GM08714 (cell line): ENCODE measurements at regions not wholly inside any gene's neighbourhood (a gene's known extent, or its start where the extent isn't known, plus 50 kb on each side); places are given as distances from the start of the nearest gene placed in this dataset.

ENCODE experiments used
- H3K4me3 ChIP-seq: fragments of 200-500 bp; sonication (Bioruptor generic); 2 replicates; pipeline ENCODE4 v1.5.1; 2014; ENCODE audit warnings: mild to moderate bottlenecking, low read length, inconsistent platforms
- ZNF274 ChIP-seq: IDR thresholded peaks from 2 replicates; pipeline ENCODE4 v1.6.1; 2012; ENCODE audit warnings: mild to moderate bottlenecking, low read depth, low read length

- H3K4me3 ChIP-seq: no peak overlapping the region
- TF ChIP-seq ZNF274: no peak
Measured at GRCh38 chr20:50395914-50396488, 114.2 kb upstream of the PTPN1 start.

- H3K4me3 ChIP-seq: no peak overlapping the region
- TF ChIP-seq ZNF274: no peak
Measured at GRCh38 chr20:50396623-50397022, 113.6 kb upstream of the PTPN1 start.

GRCh38 chr20:50397058-50397457 is 113.1 kb upstream of the PTPN1 start:
- no peak overlapping the region for H3K4me3 ChIP-seq
- no peak for TF ChIP-seq ZNF274

- TF ChIP-seq ZNF274: no peak
- H3K4me3 ChIP-seq: no peak overlapping the region
Measured at GRCh38 chr20:50398064-50398463, 112.1 kb upstream of the PTPN1 start.

GRCh38 chr20:50398471-50398820 is 111.7 kb upstream of the PTPN1 start:
- TF ChIP-seq ZNF274: no peak
- H3K4me3 ChIP-seq: no peak overlapping the region

DNA sequence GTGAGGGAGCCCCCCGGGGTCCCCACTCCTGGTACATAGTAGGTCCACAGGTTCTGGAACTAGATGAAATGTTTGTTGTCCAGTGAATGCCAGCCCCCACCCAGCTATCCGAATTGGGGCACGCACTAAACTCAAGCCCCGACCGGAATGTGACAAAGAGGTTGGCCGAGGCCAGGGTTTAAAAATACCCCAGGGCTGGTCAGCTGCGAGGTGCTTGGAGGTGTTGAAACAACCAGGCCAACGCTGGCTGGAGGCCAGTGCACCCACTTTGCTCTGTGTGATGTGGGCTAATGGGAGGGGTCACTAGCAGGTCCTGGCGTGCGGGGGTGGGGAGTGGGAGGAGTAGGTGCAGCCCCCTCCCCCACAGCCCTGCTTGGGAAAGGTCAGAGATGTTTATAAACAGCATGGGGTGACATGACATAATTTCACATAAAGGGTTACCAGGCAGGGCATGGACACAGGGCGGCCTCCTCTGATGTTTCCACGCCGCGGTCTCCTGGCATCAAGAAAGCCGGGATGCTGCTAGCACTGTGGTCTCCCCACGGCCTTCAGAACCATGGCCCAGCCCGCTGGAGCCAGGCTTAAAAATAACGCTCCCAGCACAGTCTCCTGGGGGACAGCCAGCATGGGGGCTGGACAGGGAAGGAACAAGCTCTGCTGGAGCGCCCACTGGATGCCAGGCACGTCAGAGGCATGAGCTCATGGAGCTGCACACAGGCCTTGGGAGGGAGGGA is 111.2 kb upstream of the PTPN1 start:
- TF ChIP-seq ZNF274: no peak
- no peak overlapping the region for H3K4me3 ChIP-seq

- no peak for TF ChIP-seq ZNF274
- H3K4me3 ChIP-seq: no peak overlapping the region
Measured at GRCh38 chr20:50399555-50399916, 110.6 kb upstream of the PTPN1 start.

DNA sequence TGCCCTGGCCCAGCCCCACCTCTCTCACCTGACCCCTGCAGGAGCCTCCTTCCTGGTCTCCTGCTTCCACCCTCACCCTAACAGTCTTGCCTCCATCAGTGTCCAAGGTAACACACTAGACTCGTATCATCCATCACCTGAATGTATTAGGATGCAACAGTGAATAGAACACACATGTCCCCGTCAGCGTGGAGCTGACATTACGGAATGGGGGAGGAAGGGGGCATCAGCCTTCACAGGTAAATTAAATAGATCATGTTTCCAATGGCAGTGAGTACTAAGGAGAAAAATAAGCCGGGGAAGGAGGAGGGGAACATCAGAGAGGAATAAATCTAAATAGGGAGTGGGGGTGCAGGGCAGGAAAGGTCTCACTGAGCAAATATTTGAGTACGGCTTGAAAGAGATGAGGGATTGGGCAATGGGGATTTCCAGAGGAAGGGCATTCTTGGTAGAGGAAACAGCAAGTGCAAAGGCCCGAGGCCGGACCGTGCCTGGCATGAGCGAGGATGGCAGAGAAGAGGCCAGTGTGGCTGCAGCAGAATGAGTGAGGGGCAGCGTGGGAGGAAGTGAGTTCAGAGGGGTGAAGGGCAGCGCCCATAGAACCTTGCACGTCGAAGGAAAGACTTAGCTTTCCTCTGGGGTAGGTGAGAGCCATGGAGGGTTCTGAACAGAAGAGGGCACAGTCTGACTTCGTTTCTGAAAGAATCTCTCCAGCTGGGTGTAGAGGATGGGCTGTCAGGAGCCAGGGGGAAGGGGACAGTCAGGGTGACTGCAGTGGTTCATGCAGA is 110.1 kb upstream of the PTPN1 start:
- H3K4me3 ChIP-seq: no peak overlapping the region
- no peak for TF ChIP-seq ZNF274

DNA sequence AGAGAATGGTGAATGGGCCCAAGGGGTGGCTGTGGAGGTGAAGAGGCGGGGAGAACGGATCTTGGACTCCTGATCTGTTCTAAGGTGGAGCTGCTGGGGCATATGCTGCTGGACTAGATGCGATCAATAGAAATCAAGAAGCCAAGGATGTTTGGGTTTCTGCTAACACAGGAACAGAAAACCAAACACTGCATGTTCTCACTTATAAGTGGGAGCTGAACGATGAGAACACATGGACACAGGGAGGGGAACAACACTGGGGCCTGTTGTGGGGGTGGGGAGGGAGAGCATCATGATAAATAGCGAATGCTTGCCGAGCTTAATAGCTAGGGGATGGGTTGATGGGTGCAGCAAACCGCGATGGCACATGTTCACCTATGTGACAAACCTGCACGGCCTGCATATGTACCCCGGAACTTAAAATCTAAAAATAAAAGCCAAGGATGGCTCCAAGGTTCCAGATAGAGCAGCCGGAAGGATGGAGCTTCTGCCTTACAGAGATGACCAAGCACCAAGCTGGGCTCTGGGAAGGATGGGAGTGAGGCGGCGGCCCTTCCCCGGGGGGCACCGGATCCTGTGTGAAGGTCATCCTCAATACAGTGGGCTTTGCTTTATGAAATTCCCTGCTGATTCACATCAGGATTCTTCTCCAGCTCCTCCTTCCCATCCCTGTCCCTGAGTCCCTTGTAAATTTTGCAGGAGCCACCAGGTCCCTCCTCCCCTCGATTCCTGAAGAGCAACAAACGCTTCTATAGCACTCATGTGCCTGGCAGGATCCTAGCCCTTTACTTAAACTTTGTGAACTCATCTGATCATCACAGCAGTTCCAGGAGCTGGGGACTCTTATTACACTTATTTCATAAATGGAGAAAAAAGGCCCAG is 109.2 kb upstream of the PTPN1 start:
- TF ChIP-seq ZNF274: no peak
- no peak overlapping the region for H3K4me3 ChIP-seq

DNA sequence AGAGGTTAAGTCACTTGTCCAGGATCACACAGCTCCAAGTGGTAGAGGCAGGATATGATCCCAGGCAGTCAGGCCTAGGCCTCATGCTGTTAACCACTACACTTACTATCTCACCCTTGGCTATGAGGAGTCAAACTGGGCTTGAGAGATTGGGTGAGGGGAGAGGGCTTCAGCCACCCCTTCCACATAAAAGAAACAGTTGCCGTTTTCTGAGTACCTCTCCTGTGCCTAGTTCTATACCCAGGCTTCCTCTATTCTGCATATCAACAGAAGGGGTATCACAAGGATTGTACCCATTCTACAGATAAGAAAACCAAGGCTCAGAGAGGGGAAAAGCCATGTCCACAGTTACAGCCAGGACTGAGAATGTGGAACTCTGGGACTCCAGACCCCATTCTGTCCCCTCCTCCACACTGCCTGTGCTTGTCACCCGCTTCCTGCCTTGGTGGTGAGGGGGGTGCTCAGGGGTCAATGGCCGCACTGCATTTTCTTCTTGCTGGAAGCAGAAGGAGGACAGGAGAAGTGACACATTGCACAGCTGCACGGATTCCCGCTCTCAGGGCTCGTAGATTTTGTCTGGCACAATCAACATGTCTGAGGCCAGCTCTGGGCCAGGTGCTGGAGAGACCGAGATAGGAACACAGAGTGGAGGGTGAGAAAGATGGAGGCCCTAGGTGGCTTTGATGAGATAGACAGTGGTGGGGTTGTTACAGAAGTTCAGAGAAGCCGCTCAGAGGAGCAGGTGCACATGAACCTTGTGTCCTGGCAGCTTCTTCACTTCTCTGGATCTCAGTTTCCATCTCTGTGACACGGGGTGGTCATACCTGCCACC is 108.4 kb upstream of the PTPN1 start:
- TF ChIP-seq ZNF274: no peak
- no peak overlapping the region for H3K4me3 ChIP-seq

GRCh38 chr20:50403565-50404418 is 106.4 kb upstream of the PTPN1 start:
- H3K4me3 ChIP-seq: no peak overlapping the region
- no peak for TF ChIP-seq ZNF274

DNA sequence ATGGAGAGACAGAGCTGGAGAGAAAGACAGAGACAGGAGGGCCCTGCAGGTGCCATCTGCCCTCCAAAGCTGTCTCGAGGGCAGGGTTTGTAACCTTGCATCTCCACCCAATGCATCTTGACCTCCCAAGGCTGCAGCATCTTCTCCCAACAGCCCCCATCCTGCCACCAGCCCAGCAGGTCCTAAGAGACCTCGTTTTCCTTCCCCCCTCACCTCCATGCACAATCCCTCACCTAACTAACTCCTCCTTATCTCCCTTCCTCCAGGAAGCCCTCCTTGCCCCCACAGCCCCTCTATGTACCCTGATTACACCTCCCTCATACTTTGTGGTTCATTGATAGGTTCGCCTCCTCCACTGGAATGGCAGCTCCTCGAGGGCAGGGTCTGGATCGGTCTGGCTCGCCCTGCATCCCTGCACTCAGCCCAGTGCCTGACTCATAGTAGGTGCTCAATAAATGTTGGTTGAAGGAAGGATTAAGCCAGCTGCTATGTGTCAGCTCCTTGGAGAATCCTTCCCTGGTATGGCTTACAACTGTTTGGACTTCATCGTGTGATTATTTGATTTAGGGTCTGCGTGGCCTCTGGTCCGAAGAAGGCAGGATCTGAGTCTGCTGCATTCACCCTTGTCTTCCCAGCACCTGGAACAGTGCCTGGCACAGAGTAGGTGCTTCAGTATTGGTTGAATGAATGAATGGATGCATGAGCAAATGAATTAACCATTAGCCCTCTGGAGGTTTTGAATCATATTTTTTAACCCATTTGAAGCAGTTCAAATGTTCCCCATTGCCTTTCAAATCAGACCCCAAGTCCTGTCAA is 105.6 kb upstream of the PTPN1 start:
- TF ChIP-seq ZNF274: no peak

More for the DNA sequence above, 105.6 kb upstream of the PTPN1 start:
- no peak overlapping the region for H3K4me3 ChIP-seq
